ENCODE measurements at regions not wholly inside any gene's neighbourhood (a gene's known extent, or its start where the extent isn't known, plus 50 kb on each side); places are given as distances from the start of the nearest gene placed in this dataset.
"Not testable (repeated sequence)": the region's sequence is repeated elsewhere in the genome, so short reads cannot be mapped to it uniquely, and the experiment has no call there.

GRCh38 chrX:127782904-127783303 lies 269.3 kb downstream of the ACTRT1 start:
- H3K36me3 ChIP-seq (ENCODE audit: insufficient read depth, low read length), result no peaks in the 10 kb centered on the region
- no peak overlapping the region for H3K27ac ChIP-seq
- no peak for DNase-seq (ENCODE audit: low read depth, low spot score)
- H3K9me3 ChIP-seq (ENCODE audit: low read depth, low read length), result no peaks in the 10 kb centered on the region
- no peak overlapping the region for H3K4me3 ChIP-seq
- no peak for TF ChIP-seq EZH2 (IDR thresholded peaks at IDR 0.05)
- no peak for TF ChIP-seq FOXP2 (optimal IDR thresholded peaks at IDR 0.05; ENCODE audit: control extremely low read depth, extremely low read length, insufficient read depth)
- TF ChIP-seq POLR2AphosphoS5 (IDR thresholded peaks at IDR 0.05; ENCODE audit: borderline replicate concordance, low read depth, low read length), result no peak
- no peak overlapping the region for H3K9ac ChIP-seq (ENCODE audit: insufficient read length)

- H3K9me3 ChIP-seq (ENCODE audit: low read depth, low read length), result no peaks in the 10 kb centered on the region
- H3K4me3 ChIP-seq, result no peak overlapping the region
- H3K27ac ChIP-seq, result no peak overlapping the region
- H3K36me3 ChIP-seq (ENCODE audit: insufficient read depth, low read length), result no peaks in the 10 kb centered on the region
- no peak for DNase-seq (ENCODE audit: low read depth, low spot score)
- H3K9ac ChIP-seq (ENCODE audit: insufficient read length), result no peak overlapping the region
- TF ChIP-seq FOXP2 (optimal IDR thresholded peaks at IDR 0.05; ENCODE audit: control extremely low read depth, extremely low read length, insufficient read depth) (no peak), EZH2 (IDR thresholded peaks at IDR 0.05) (no peak)
These were observed 287.5 kb downstream of the ACTRT1 start for GRCh38 chrX:127764674-127765073.

GRCh38 chrX:127762663-127763062 lies 289.5 kb downstream of the ACTRT1 start:
- H3K9ac ChIP-seq (ENCODE audit: insufficient read length), result no peak overlapping the region
- no peak overlapping the region for H3K27ac ChIP-seq
- DNase-seq (ENCODE audit: low read depth, low spot score), result no peak
- no peak overlapping the region for H3K4me3 ChIP-seq
- no peak for TF ChIP-seq EZH2 (IDR thresholded peaks at IDR 0.05)
- no peak for TF ChIP-seq FOXP2 (optimal IDR thresholded peaks at IDR 0.05; ENCODE audit: control extremely low read depth, extremely low read length, insufficient read depth)
- no peak for TF ChIP-seq POLR2AphosphoS5 (IDR thresholded peaks at IDR 0.05; ENCODE audit: borderline replicate concordance, low read depth, low read length)
- H3K36me3 ChIP-seq (ENCODE audit: insufficient read depth, low read length), result no peaks in the 10 kb centered on the region
- H3K9me3 ChIP-seq (ENCODE audit: low read depth, low read length), result no peaks in the 10 kb centered on the region

GRCh38 chrX:127732709-127733108 lies 319.5 kb downstream of the ACTRT1 start:
- Histone ChIP-seq H3K36me3 (ENCODE audit: insufficient read depth, low read length) (no peaks in the 10 kb centered on the region), H3K9me3 (ENCODE audit: low read depth, low read length) (no peaks in the 10 kb centered on the region), H3K4me3 (no peak overlapping the region), H3K9ac (ENCODE audit: insufficient read length) (no peak overlapping the region), H3K27ac (no peak overlapping the region)
- no peak for DNase-seq (ENCODE audit: low read depth, low spot score)
- TF ChIP-seq POLR2AphosphoS5 (IDR thresholded peaks at IDR 0.05; ENCODE audit: borderline replicate concordance, low read depth, low read length) (no peak), EZH2 (IDR thresholded peaks at IDR 0.05) (no peak), FOXP2 (optimal IDR thresholded peaks at IDR 0.05; ENCODE audit: control extremely low read depth, extremely low read length, insufficient read depth) (no peak)

GRCh38 chrX:127726227-127726626 lies 326.0 kb downstream of the ACTRT1 start:
- Histone ChIP-seq H3K4me3 (peak overlapping the region; percentile 39), H3K27ac (peak overlapping the region; percentile 66), H3K9ac (ENCODE audit: insufficient read length) (peak overlapping the region; percentile 16), H3K36me3 (ENCODE audit: insufficient read depth, low read length) (no peaks in the 10 kb centered on the region), H3K9me3 (ENCODE audit: low read depth, low read length) (no peaks in the 10 kb centered on the region)
- DNase-seq (ENCODE audit: low read depth, low spot score), result no peak
- TF ChIP-seq EZH2 (IDR thresholded peaks at IDR 0.05) (no peak), FOXP2 (optimal IDR thresholded peaks at IDR 0.05; ENCODE audit: control extremely low read depth, extremely low read length, insufficient read depth) (no peak), POLR2AphosphoS5 (IDR thresholded peaks at IDR 0.05; ENCODE audit: borderline replicate concordance, low read depth, low read length) (no peak)

- no peak for DNase-seq (ENCODE audit: low read depth, low spot score)
- TF ChIP-seq POLR2AphosphoS5 (IDR thresholded peaks at IDR 0.05; ENCODE audit: borderline replicate concordance, low read depth, low read length) (no peak), EZH2 (IDR thresholded peaks at IDR 0.05) (no peak), FOXP2 (optimal IDR thresholded peaks at IDR 0.05; ENCODE audit: control extremely low read depth, extremely low read length, insufficient read depth) (no peak)
- H3K27ac ChIP-seq, result no peak overlapping the region
- no peaks in the 10 kb centered on the region for H3K36me3 ChIP-seq (ENCODE audit: insufficient read depth, low read length)
- no peaks in the 10 kb centered on the region for H3K9me3 ChIP-seq (ENCODE audit: low read depth, low read length)
- no peak overlapping the region for H3K4me3 ChIP-seq
- H3K9ac ChIP-seq (ENCODE audit: insufficient read length), result no peak overlapping the region
These were observed 344.0 kb downstream of the ACTRT1 start for GRCh38 chrX:127708155-127708554.

- no peak overlapping the region for H3K9ac ChIP-seq (ENCODE audit: insufficient read length)
- TF ChIP-seq POLR2AphosphoS5 (IDR thresholded peaks at IDR 0.05; ENCODE audit: borderline replicate concordance, low read depth, low read length) (no peak), EZH2 (IDR thresholded peaks at IDR 0.05) (no peak), FOXP2 (optimal IDR thresholded peaks at IDR 0.05; ENCODE audit: control extremely low read depth, extremely low read length, insufficient read depth) (no peak)
- H3K4me3 ChIP-seq, result no peak overlapping the region
- DNase-seq (ENCODE audit: low read depth, low spot score), result no peak
- H3K36me3 ChIP-seq (ENCODE audit: insufficient read depth, low read length), result no peaks in the 10 kb centered on the region
- H3K9me3 ChIP-seq (ENCODE audit: low read depth, low read length), result no peaks in the 10 kb centered on the region
- no peak overlapping the region for H3K27ac ChIP-seq
These were observed 349.7 kb downstream of the ACTRT1 start for GRCh38 chrX:127702527-127702926.

GRCh38 chrX:127662942-127663341 lies 389.3 kb downstream of the ACTRT1 start:
- H3K9me3 ChIP-seq (ENCODE audit: low read depth, low read length); DNase-seq (ENCODE audit: low read depth, low spot score); H3K4me3 ChIP-seq: not testable (repeated sequence)

GRCh38 chrX:127649011-127649410 lies 403.2 kb downstream of the ACTRT1 start:
- H3K4me3 ChIP-seq, result no peak overlapping the region
- H3K36me3 ChIP-seq (ENCODE audit: insufficient read depth, low read length), result no peaks in the 10 kb centered on the region
- H3K9ac ChIP-seq (ENCODE audit: insufficient read length), result no peak overlapping the region
- DNase-seq (ENCODE audit: low read depth, low spot score), result no peak
- TF ChIP-seq FOXP2 (optimal IDR thresholded peaks at IDR 0.05; ENCODE audit: control extremely low read depth, extremely low read length, insufficient read depth), result no peak
- no peak for TF ChIP-seq EZH2 (IDR thresholded peaks at IDR 0.05)
- no peaks in the 10 kb centered on the region for H3K9me3 ChIP-seq (ENCODE audit: low read depth, low read length)
- H3K27ac ChIP-seq, result no peak overlapping the region

More at GRCh38 chrX:127662942-127663341, 389.3 kb downstream of the ACTRT1 start:
- H3K9ac ChIP-seq (ENCODE audit: insufficient read length); H3K36me3 ChIP-seq (ENCODE audit: insufficient read depth, low read length); H3K27ac ChIP-seq: not testable (repeated sequence)

Data from SK-N-MC (cell line).